Choroid plexus epithelial cell (primary cell): ENCODE measurements at regions not wholly inside any gene's neighbourhood (a gene's known extent, or its start where the extent isn't known, plus 50 kb on each side); places are given as distances from the start of the nearest gene placed in this dataset.

Source experiments
- DNase-seq: peaks from one replicate; pipeline ENCODE4 v3.0.0-alpha.2; 2010; ENCODE audit warnings: low read depth
- H3K4me3 ChIP-seq: 2 replicates; pipeline ENCODE4 v1.5.1; 2011; ENCODE audit warnings: low read depth, mild to moderate bottlenecking, control low read depth, low read length, moderate library complexity
- CTCF ChIP-seq: conservative IDR thresholded peaks from 2 replicates; pipeline ENCODE4 v1.5.1; 2011; ENCODE audit warnings: low read depth, mild to moderate bottlenecking, control low read depth, inconsistent platforms, low read length, moderate library complexity

GRCh38 chr11:44493930-44494329 lies 71.5 kb upstream of the CD82 start:
- TF ChIP-seq CTCF: no peak
- no peak for DNase-seq
- H3K4me3 ChIP-seq: no peak overlapping the region

- no peak for DNase-seq
- TF ChIP-seq CTCF: no peak
- H3K4me3 ChIP-seq: no peak overlapping the region
These were observed 70.7 kb upstream of the CD82 start for GRCh38 chr11:44494785-44495184.

GRCh38 chr11:44496391-44496790 lies 69.1 kb upstream of the CD82 start:
- no peak for DNase-seq
- no peak for TF ChIP-seq CTCF

GRCh38 chr11:44498089-44498871 lies 67.2 kb upstream of the CD82 start:
- no peak for TF ChIP-seq CTCF
- H3K4me3 ChIP-seq: no peak overlapping the region
- no peak for DNase-seq

More at GRCh38 chr11:44496391-44496790, 69.1 kb upstream of the CD82 start:
- H3K4me3 ChIP-seq: no peak overlapping the region

GRCh38 chr11:44502506-44502905 lies 63.0 kb upstream of the CD82 start:
- no peak for DNase-seq
- H3K4me3 ChIP-seq: no peak overlapping the region
- TF ChIP-seq CTCF: no peak

GRCh38 chr11:44505581-44506054 lies 59.8 kb upstream of the CD82 start:
- no peak for TF ChIP-seq CTCF
- no peak overlapping the region for H3K4me3 ChIP-seq
- peak; percentile 64 for DNase-seq

GRCh38 chr11:44506375-44507016 lies 59.0 kb upstream of the CD82 start:
- DNase-seq: no peak
- H3K4me3 ChIP-seq: no peak overlapping the region
- no peak for TF ChIP-seq CTCF
